ENCODE measurements at regions not wholly inside any gene's neighbourhood (a gene's known extent, or its start where the extent isn't known, plus 50 kb on each side); places are given as distances from the start of the nearest gene placed in this dataset.
"Not testable (repeated sequence)": the region's sequence is repeated elsewhere in the genome, so short reads cannot be mapped to it uniquely, and the experiment has no call there.

DNA sequence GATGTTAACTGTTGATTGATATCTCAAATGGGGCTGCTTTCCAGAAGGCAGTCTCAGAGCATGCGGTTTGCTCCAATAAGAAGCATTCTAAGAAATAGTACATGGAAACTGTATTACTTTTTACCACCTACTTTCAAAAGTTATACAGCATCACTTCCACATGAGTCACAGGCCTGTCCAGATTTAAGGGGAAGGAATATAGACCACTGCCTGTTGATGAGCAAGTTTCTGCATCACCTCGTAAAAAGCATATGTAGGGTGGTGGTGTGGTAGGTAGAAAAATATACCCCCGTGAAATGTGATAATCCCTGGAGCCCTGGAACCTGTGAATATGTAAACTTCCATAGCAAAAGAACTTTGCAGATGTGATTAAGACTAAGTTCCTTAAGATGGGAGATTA, 816.6 kb upstream of the CDH6 start:
- DNase-seq = no peak
- H3K79me2 ChIP-seq (ENCODE audit: insufficient read depth) = no peaks in the 10 kb centered on the region
- H4K20me1 ChIP-seq (ENCODE audit: insufficient read depth) = no peaks in the 10 kb centered on the region
- TF ChIP-seq USF2 (IDR thresholded peaks at IDR 0.05; ENCODE audit: borderline replicate concordance, low read depth, low read length) (no peak), TCF12 (IDR thresholded peaks at IDR 0.05) (no peak)
- TF ChIP-seq, protein P1, sequence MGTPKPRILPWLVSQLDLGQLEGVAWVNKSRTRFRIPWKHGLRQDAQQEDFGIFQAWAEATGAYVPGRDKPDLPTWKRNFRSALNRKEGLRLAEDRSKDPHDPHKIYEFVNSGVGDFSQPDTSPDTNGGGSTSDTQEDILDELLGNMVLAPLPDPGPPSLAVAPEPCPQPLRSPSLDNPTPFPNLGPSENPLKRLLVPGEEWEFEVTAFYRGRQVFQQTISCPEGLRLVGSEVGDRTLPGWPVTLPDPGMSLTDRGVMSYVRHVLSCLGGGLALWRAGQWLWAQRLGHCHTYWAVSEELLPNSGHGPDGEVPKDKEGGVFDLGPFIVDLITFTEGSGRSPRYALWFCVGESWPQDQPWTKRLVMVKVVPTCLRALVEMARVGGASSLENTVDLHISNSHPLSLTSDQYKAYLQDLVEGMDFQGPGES (IDR thresholded peaks at IDR 0.05; ENCODE audit: low read depth, low read length) = no peak
- ChIA-PET CTCF (no interaction called here), POLR2A (no interaction called here)
- no peak overlapping the region for H2AFZ ChIP-seq (ENCODE audit: low read depth)
- H3K4me1 ChIP-seq (ENCODE audit: control insufficient read depth in 1 of 2, insufficient read depth in 2 of 2, low read depth in 1 of 2, low read length in 1 of 2) = no peaks in the 10 kb centered on the region
- no peak overlapping the region for H3K4me2 ChIP-seq
- H3K27me3 ChIP-seq (ENCODE audit: insufficient read depth) = no peaks in the 10 kb centered on the region
- H3F3A ChIP-seq (replicated peaks; ENCODE audit: insufficient read depth) = no peaks in the 10 kb centered on the region
- no peaks in the 10 kb centered on the region for H3K9me2 ChIP-seq
- WGBS (ENCODE audit: low lambda C conversion rate) = 23% methylated on average over 3 of the region's 3 CpGs
- H3K4me3 ChIP-seq (ENCODE audit: low read depth in 2 of 2, low read length in 1 of 2) = no peak overlapping the region
- no peak overlapping the region for H3K9ac ChIP-seq
- H3K9me3 ChIP-seq = no peaks in the 10 kb centered on the region; the same call in 1 of the 2 replicates
- H3K27ac ChIP-seq (ENCODE audit: low read depth in 2 of 2, low read length in 1 of 2) = no peak overlapping the region
- no peaks in the 10 kb centered on the region for H3K36me3 ChIP-seq (replicated peaks in 1 of 2; ENCODE audit: control insufficient read depth in 1 of 2, insufficient read depth in 2 of 2, low read length in 1 of 2)

DNA sequence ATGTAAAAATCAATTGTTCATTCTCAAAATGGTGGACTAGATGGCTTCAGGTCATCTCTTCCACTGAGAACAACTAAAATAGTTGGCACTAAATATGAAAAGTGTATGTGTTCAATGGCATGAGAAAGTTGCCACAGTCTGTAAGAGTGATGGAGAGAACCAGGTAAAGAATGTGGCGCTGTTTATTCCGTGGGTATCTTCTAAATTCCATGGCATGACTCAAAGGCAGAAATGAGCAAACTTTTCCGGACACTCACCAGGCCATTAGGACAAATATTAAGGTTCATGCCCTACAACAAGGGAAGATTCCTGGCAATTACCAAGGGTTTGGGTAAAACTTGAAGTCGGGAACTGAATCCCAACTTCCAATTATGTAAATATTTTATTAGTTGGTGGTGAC, 825.4 kb upstream of the CDH6 start:
- Histone ChIP-seq H4K20me1 (ENCODE audit: insufficient read depth) (no peaks in the 10 kb centered on the region), H3K4me1 (ENCODE audit: control insufficient read depth in 1 of 2, insufficient read depth in 2 of 2, low read depth in 1 of 2, low read length in 1 of 2) (no peaks in the 10 kb centered on the region), H3K27ac (ENCODE audit: low read depth in 2 of 2, low read length in 1 of 2) (no peak overlapping the region), H3K36me3 (replicated peaks in 1 of 2; ENCODE audit: control insufficient read depth in 1 of 2, insufficient read depth in 2 of 2, low read length in 1 of 2) (no peaks in the 10 kb centered on the region), H3K9ac (no peak overlapping the region), H2AFZ (ENCODE audit: low read depth) (no peak overlapping the region), H3K9me3 (no peaks in the 10 kb centered on the region), H3K4me2 (no peak overlapping the region), H3F3A (replicated peaks; ENCODE audit: insufficient read depth) (no peaks in the 10 kb centered on the region), H3K9me2 (no peaks in the 10 kb centered on the region), H3K27me3 (ENCODE audit: insufficient read depth) (no peaks in the 10 kb centered on the region), H3K4me3 (ENCODE audit: low read depth in 2 of 2, low read length in 1 of 2) (no peak overlapping the region), H3K79me2 (ENCODE audit: insufficient read depth) (no peaks in the 10 kb centered on the region)
- TF ChIP-seq PBX3 (IDR thresholded peaks at IDR 0.05) (no peak), JUND (IDR thresholded peaks at IDR 0.05) (no peak), RCOR1 (IDR thresholded peaks at IDR 0.05; ENCODE audit: low read length) (no peak), RXRA (IDR thresholded peaks at IDR 0.05; ENCODE audit: borderline replicate concordance, low read depth) (no peak), SIN3A (IDR thresholded peaks at IDR 0.05; ENCODE audit: borderline replicate concordance, low read depth, low read length) (no peak), TAF1 (IDR thresholded peaks at IDR 0.05; ENCODE audit: borderline replicate concordance, low read depth, low read length) (no peak), TEAD4 (IDR thresholded peaks at IDR 0.05; ENCODE audit: borderline replicate concordance, insufficient read depth) (no peak), GATA2 (CRISPR knock-in tag; IDR thresholded peaks at IDR 0.05) (no peak), USF2 (IDR thresholded peaks at IDR 0.05; ENCODE audit: borderline replicate concordance, low read depth, low read length) (no peak), ELF1 (IDR thresholded peaks at IDR 0.05) (no peak), FOXJ3 (CRISPR knock-in tag; IDR thresholded peaks at IDR 0.05) (no peak), FOSL2 (IDR thresholded peaks at IDR 0.05; ENCODE audit: borderline replicate concordance, low read depth) (no peak), NRF1 (IDR thresholded peaks at IDR 0.05; ENCODE audit: low read depth, low read length) (no peak)
- TF ChIP-seq, protein P2, sequence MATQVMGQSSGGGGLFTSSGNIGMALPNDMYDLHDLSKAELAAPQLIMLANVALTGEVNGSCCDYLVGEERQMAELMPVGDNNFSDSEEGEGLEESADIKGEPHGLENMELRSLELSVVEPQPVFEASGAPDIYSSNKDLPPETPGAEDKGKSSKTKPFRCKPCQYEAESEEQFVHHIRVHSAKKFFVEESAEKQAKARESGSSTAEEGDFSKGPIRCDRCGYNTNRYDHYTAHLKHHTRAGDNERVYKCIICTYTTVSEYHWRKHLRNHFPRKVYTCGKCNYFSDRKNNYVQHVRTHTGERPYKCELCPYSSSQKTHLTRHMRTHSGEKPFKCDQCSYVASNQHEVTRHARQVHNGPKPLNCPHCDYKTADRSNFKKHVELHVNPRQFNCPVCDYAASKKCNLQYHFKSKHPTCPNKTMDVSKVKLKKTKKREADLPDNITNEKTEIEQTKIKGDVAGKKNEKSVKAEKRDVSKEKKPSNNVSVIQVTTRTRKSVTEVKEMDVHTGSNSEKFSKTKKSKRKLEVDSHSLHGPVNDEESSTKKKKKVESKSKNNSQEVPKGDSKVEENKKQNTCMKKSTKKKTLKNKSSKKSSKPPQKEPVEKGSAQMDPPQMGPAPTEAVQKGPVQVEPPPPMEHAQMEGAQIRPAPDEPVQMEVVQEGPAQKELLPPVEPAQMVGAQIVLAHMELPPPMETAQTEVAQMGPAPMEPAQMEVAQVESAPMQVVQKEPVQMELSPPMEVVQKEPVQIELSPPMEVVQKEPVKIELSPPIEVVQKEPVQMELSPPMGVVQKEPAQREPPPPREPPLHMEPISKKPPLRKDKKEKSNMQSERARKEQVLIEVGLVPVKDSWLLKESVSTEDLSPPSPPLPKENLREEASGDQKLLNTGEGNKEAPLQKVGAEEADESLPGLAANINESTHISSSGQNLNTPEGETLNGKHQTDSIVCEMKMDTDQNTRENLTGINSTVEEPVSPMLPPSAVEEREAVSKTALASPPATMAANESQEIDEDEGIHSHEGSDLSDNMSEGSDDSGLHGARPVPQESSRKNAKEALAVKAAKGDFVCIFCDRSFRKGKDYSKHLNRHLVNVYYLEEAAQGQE (IDR thresholded peaks at IDR 0.05; ENCODE audit: low read depth, low read length) = no peak
- DNase-seq = no peak
- WGBS (ENCODE audit: low lambda C conversion rate) = 6% methylated on average over 4 of the region's 4 CpGs
- POLR2A ChIA-PET = no interaction called here
- CTCF ChIA-PET = no interaction called here

GRCh38 chr5:30365031-30365430, 828.5 kb upstream of the CDH6 start:
- H3K4me1 ChIP-seq (ENCODE audit: control insufficient read depth in 1 of 2, insufficient read depth in 2 of 2, low read depth in 1 of 2, low read length in 1 of 2); H3K9ac ChIP-seq; H3K9me2 ChIP-seq; POLR2A ChIA-PET; H3F3A ChIP-seq (replicated peaks; ENCODE audit: insufficient read depth); H2AFZ ChIP-seq (ENCODE audit: low read depth); H3K36me3 ChIP-seq (replicated peaks in 1 of 2; ENCODE audit: control insufficient read depth in 1 of 2, insufficient read depth in 2 of 2, low read length in 1 of 2); DNase-seq; H3K27ac ChIP-seq (ENCODE audit: low read depth in 2 of 2, low read length in 1 of 2); H3K79me2 ChIP-seq (ENCODE audit: insufficient read depth); H3K9me3 ChIP-seq; H4K20me1 ChIP-seq (ENCODE audit: insufficient read depth); H3K4me2 ChIP-seq; CTCF ChIA-PET; H3K27me3 ChIP-seq (ENCODE audit: insufficient read depth); H3K4me3 ChIP-seq (ENCODE audit: low read depth in 2 of 2, low read length in 1 of 2): not testable (repeated sequence)
- WGBS (ENCODE audit: low lambda C conversion rate) = 8% methylated on average over 6 of the region's 8 CpGs

Measured in SK-N-SH (cell line).